Cardiac muscle cell (in vitro differentiated cells and primary cell): ENCODE measurements at regions not wholly inside any gene's neighbourhood (a gene's known extent, or its start where the extent isn't known, plus 50 kb on each side); places are given as distances from the start of the nearest gene placed in this dataset.

Source experiments
- DNase-seq, 2 donors: peaks; one replicate each; pipeline versions ENCODE4 v3.0.0 to v3.0.0-alpha.2; 2010 to 2017; ENCODE audit warnings: low read depth in 1 of 2, low spot score in 1 of 2
- H3K27ac ChIP-seq: fragments of 200-600 bp; sonication (generic); 2 replicates; pipeline ENCODE4 v1.5.1; 2016
- H3K27me3 ChIP-seq: fragments of 200-600 bp; sonication (generic); 2 replicates; pipeline ENCODE4 v1.6.0; 2016; ENCODE audit warnings: control low read depth
- H3K36me3 ChIP-seq: fragments of 200-600 bp; sonication (generic); 2 replicates; pipeline ENCODE4 v1.5.1; 2016; ENCODE audit warnings: control low read depth
- H3K4me1 ChIP-seq: fragments of 200-600 bp; sonication (generic); 2 replicates; pipeline ENCODE4 v1.8.1; 2017; ENCODE audit warnings: low read depth, mild to moderate bottlenecking, mixed run types
- H3K4me3 ChIP-seq: fragments of 200-600 bp; sonication (generic); 2 replicates; pipeline ENCODE4 v1.5.1; 2016; ENCODE audit warnings: mild to moderate bottlenecking
- H3K9me3 ChIP-seq: fragments of 200-600 bp; sonication (generic); 2 replicates; pipeline ENCODE4 v1.5.1; 2017; ENCODE audit warnings: low read depth, mild to moderate bottlenecking, control low read depth
- CTCF ChIP-seq: IDR thresholded peaks from 2 replicates; pipeline ENCODE4 v1.5.1; 2012; ENCODE audit warnings: low read depth, mild to moderate bottlenecking, low read length

DNA sequence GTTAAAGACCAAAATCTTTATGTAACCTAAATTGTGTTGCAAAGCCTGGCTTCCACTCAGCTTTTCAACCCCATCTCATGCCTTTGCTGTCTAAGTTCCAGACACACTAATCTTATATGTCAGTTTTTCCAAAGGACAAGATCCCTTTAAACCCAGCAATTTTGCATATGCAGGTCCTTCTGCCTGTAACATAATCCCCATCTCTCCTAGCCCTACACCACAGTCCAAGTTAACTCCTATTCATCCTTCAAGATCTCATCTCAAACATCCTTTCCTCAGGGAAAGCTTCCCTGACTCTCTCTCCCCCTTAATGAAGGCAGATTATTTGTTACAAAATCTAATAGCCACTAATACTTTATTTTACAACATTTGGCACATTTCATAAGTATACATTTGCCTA, 366.3 kb downstream of the PLPP3 start:
- H3K27ac ChIP-seq: no peak overlapping the region
- H3K9me3 ChIP-seq: no peaks in the 10 kb centered on the region
- no peak overlapping the region for H3K4me3 ChIP-seq
- no peak for TF ChIP-seq CTCF
- DNase-seq: no peak
- H3K36me3 ChIP-seq: no peaks in the 10 kb centered on the region
- no peaks in the 10 kb centered on the region for H3K4me1 ChIP-seq
- no peaks in the 10 kb centered on the region for H3K27me3 ChIP-seq

DNA sequence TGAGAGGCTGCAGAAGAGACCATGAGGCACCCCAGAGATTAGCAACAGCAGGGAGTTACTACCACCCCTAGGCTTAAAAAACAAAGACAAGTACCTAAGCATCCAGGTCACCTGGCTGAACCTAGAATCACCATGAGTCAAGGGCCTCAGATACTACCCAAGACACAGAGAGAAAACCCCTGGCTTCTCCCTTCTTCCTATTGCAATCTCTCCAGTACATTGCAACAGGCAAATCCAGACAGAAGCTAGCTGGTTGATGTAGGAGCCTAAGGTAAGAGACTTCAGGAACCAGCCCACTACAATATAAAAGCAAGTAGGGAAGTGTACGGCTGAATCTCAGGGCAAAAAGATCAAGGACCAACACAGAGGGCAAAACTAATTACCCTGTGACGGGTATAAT, 367.2 kb downstream of the PLPP3 start:
- Histone ChIP-seq H3K9me3 (no peaks in the 10 kb centered on the region), H3K36me3 (no peaks in the 10 kb centered on the region), H3K27ac (no peak overlapping the region), H3K4me3 (no peak overlapping the region), H3K4me1 (no peaks in the 10 kb centered on the region), H3K27me3 (no peaks in the 10 kb centered on the region)
- DNase-seq: no peak
- TF ChIP-seq CTCF: no peak

DNA sequence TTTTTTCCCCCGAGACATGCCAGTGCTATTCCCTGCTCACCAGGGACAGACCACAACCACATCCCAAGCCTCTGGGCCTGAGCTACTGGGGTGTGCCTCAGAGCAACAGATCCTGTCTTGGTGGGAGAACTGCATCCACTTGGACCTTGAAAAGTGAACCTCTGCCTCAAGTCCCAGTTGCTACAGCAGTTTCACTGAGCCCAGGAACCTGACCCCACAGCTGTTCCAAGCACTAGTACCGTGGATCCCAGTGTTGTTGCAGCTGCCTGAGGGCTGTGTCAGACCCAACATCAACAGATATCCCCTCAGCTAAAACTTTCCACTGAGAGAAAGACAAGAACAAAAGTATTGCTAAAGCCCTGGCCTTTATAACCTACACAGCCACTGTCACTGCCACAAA, 373.0 kb downstream of the PLPP3 start:
- Histone ChIP-seq H3K27ac (no peak overlapping the region), H3K4me1 (no peaks in the 10 kb centered on the region), H3K36me3 (no peaks in the 10 kb centered on the region), H3K4me3 (no peak overlapping the region), H3K27me3 (no peaks in the 10 kb centered on the region), H3K9me3 (no peaks in the 10 kb centered on the region)
- no peak for TF ChIP-seq CTCF
- no peak for DNase-seq

DNA sequence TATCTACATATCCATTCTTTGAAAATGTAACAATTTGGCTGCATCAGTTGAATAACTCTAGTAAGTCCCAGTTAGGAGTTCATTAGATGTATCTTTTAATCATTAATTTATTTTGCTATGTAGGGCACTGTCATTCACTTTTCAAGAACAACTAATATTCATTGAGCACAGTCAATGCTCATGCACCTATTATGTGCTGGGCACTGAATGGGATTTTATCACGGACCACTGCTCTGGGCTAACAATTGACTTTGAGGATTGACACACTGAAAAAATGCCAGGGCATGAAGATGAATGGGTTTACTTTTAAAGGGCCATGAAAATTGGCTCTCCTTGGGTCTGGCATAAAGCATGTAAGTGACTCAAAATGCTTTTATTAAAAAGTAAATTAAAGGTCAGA, 375.2 kb downstream of the PLPP3 start:
- H3K27ac ChIP-seq: no peak overlapping the region
- H3K4me3 ChIP-seq: no peak overlapping the region
- H3K4me1 ChIP-seq: peaks cover 19% of the 10 kb centered on the region
- no peak for TF ChIP-seq CTCF
- H3K9me3 ChIP-seq: no peaks in the 10 kb centered on the region
- H3K36me3 ChIP-seq: no peaks in the 10 kb centered on the region
- no peak for DNase-seq
- no peaks in the 10 kb centered on the region for H3K27me3 ChIP-seq

GRCh38 chr1:56202796-56203492, 376.4 kb downstream of the PLPP3 start:
- TF ChIP-seq CTCF: no peak
- H3K36me3 ChIP-seq: no peaks in the 10 kb centered on the region
- no peak overlapping the region for H3K4me3 ChIP-seq
- H3K27ac ChIP-seq: no peak overlapping the region
- peaks cover 29% of the 10 kb centered on the region for H3K4me1 ChIP-seq
- no peaks in the 10 kb centered on the region for H3K9me3 ChIP-seq
- DNase-seq: no peak
- H3K27me3 ChIP-seq: no peaks in the 10 kb centered on the region
